ENCODE measurements at regions not wholly inside any gene's neighbourhood (a gene's known extent, or its start where the extent isn't known, plus 50 kb on each side); places are given as distances from the start of the nearest gene placed in this dataset.

GRCh38 chr12:17062267-17063036 is 456.5 kb upstream of the LMO3 start:
- TF ChIP-seq, protein P1, sequence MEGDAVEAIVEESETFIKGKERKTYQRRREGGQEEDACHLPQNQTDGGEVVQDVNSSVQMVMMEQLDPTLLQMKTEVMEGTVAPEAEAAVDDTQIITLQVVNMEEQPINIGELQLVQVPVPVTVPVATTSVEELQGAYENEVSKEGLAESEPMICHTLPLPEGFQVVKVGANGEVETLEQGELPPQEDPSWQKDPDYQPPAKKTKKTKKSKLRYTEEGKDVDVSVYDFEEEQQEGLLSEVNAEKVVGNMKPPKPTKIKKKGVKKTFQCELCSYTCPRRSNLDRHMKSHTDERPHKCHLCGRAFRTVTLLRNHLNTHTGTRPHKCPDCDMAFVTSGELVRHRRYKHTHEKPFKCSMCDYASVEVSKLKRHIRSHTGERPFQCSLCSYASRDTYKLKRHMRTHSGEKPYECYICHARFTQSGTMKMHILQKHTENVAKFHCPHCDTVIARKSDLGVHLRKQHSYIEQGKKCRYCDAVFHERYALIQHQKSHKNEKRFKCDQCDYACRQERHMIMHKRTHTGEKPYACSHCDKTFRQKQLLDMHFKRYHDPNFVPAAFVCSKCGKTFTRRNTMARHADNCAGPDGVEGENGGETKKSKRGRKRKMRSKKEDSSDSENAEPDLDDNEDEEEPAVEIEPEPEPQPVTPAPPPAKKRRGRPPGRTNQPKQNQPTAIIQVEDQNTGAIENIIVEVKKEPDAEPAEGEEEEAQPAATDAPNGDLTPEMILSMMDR (IDR thresholded peaks at IDR 0.05; ENCODE audit: low read length), result no peak
- no peak for TF ChIP-seq EZH2 (IDR thresholded peaks at IDR 0.05; ENCODE audit: borderline replicate concordance, low read length)
